Skeletal muscle satellite cell (primary cell): ENCODE measurements at regions not wholly inside any gene's neighbourhood (a gene's known extent, or its start where the extent isn't known, plus 50 kb on each side); places are given as distances from the start of the nearest gene placed in this dataset.

ENCODE experiments used
- H3K27me3 ChIP-seq: 2 replicates; pipeline ENCODE4 v1.7.0; 2013; ENCODE audit warnings: low read length; ENCODE audit not compliant: control insufficient read depth, insufficient read depth
- H3K36me3 ChIP-seq: 2 replicates; pipeline ENCODE4 v1.7.0; 2013; ENCODE audit warnings: mild to moderate bottlenecking, control low read depth, low read length; ENCODE audit not compliant: insufficient read depth
- H3K4me1 ChIP-seq: 2 replicates; pipeline ENCODE4 v1.7.0; 2013; ENCODE audit warnings: low read length; ENCODE audit not compliant: control insufficient read depth, insufficient read depth
- H3K4me2 ChIP-seq: 2 replicates; pipeline ENCODE4 v1.7.0; 2013; ENCODE audit warnings: mild to moderate bottlenecking, low read length
- H3K4me3 ChIP-seq: 2 replicates; pipeline ENCODE4 v1.7.0; 2013; ENCODE audit warnings: low read length
- H3K9ac ChIP-seq: 2 replicates; pipeline ENCODE4 v1.7.0; 2013; ENCODE audit warnings: mild to moderate bottlenecking, low read depth, low read length, moderate library complexity
- H3K9me3 ChIP-seq: replicated peaks from 2 replicates; pipeline ENCODE4 v1.7.0; 2013; ENCODE audit warnings: mild to moderate bottlenecking, control low read depth, low read length

- H3K27me3 ChIP-seq, result no peaks in the 10 kb centered on the region
- no peak overlapping the region for H3K4me3 ChIP-seq
- no peak overlapping the region for H3K9ac ChIP-seq
- H3K4me2 ChIP-seq, result no peak overlapping the region
- H3K36me3 ChIP-seq, result no peaks in the 10 kb centered on the region
- no peaks in the 10 kb centered on the region for H3K4me1 ChIP-seq
- no peaks in the 10 kb centered on the region for H3K9me3 ChIP-seq
Measured at GRCh38 chr11:104324276-104324675, 160.3 kb upstream of the PDGFD start.

GRCh38 chr11:104323841-104324240, 159.9 kb upstream of the PDGFD start:
- H3K4me3 ChIP-seq, result no peak overlapping the region
- H3K36me3 ChIP-seq, result no peaks in the 10 kb centered on the region
- H3K27me3 ChIP-seq, result no peaks in the 10 kb centered on the region
- no peak overlapping the region for H3K9ac ChIP-seq
- no peaks in the 10 kb centered on the region for H3K4me1 ChIP-seq
- H3K9me3 ChIP-seq, result no peaks in the 10 kb centered on the region
- no peak overlapping the region for H3K4me2 ChIP-seq

GRCh38 chr11:104322696-104323095, 158.7 kb upstream of the PDGFD start:
- Histone ChIP-seq H3K4me3 (no peak overlapping the region), H3K4me2 (no peak overlapping the region), H3K27me3 (no peaks in the 10 kb centered on the region), H3K9ac (no peak overlapping the region), H3K36me3 (no peaks in the 10 kb centered on the region), H3K9me3 (no peaks in the 10 kb centered on the region), H3K4me1 (no peaks in the 10 kb centered on the region)

GRCh38 chr11:104320956-104321355, 157.0 kb upstream of the PDGFD start:
- Histone ChIP-seq H3K4me3 (no peak overlapping the region), H3K4me2 (no peak overlapping the region), H3K36me3 (no peaks in the 10 kb centered on the region), H3K9me3 (no peaks in the 10 kb centered on the region), H3K4me1 (no peaks in the 10 kb centered on the region), H3K27me3 (no peaks in the 10 kb centered on the region), H3K9ac (no peak overlapping the region)

DNA sequence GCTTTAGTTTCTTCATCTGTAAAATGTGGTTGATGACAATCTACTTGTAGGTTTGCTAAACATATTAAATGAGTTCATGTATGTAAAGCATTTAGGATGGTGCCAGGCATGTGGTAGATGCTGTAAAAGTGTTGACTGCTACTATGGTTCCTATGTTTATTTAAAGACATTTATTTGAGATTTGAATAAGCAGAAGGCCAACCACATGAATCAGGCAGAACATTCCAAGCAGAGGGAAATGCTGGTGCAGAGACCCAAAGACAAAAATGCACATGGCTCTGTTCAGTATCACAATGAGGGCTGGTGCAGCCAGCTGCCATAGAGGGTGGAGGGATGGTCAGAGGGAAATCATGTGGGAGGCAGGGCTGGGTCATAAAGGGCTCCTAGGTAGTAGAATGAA, 156.2 kb upstream of the PDGFD start:
- H3K4me1 ChIP-seq, result no peaks in the 10 kb centered on the region
- H3K4me3 ChIP-seq, result no peak overlapping the region
- no peak overlapping the region for H3K9ac ChIP-seq
- H3K4me2 ChIP-seq, result no peak overlapping the region
- H3K36me3 ChIP-seq, result no peaks in the 10 kb centered on the region
- H3K27me3 ChIP-seq, result no peaks in the 10 kb centered on the region
- H3K9me3 ChIP-seq, result no peaks in the 10 kb centered on the region

- H3K4me1 ChIP-seq, result no peaks in the 10 kb centered on the region
- H3K4me2 ChIP-seq, result no peak overlapping the region
Measured at GRCh38 chr11:104319396-104319795, 155.4 kb upstream of the PDGFD start.

GRCh38 chr11:104306862-104307474, 143.0 kb upstream of the PDGFD start:
- no peak overlapping the region for H3K9ac ChIP-seq
- H3K4me2 ChIP-seq, result no peak overlapping the region
- H3K4me3 ChIP-seq, result no peak overlapping the region
- no peaks in the 10 kb centered on the region for H3K36me3 ChIP-seq
- no peaks in the 10 kb centered on the region for H3K27me3 ChIP-seq
- no peaks in the 10 kb centered on the region for H3K4me1 ChIP-seq
- H3K9me3 ChIP-seq, result no peaks in the 10 kb centered on the region

More at GRCh38 chr11:104319396-104319795, 155.4 kb upstream of the PDGFD start:
- Histone ChIP-seq H3K4me3 (no peak overlapping the region), H3K9ac (no peak overlapping the region), H3K27me3 (no peaks in the 10 kb centered on the region), H3K9me3 (no peaks in the 10 kb centered on the region), H3K36me3 (no peaks in the 10 kb centered on the region)

GRCh38 chr11:104301776-104302175, 137.8 kb upstream of the PDGFD start:
- H3K4me3 ChIP-seq, result no peak overlapping the region
- no peak overlapping the region for H3K9ac ChIP-seq
- no peaks in the 10 kb centered on the region for H3K9me3 ChIP-seq
- no peak overlapping the region for H3K4me2 ChIP-seq
- no peaks in the 10 kb centered on the region for H3K36me3 ChIP-seq
- no peaks in the 10 kb centered on the region for H3K27me3 ChIP-seq
- H3K4me1 ChIP-seq, result no peaks in the 10 kb centered on the region

DNA sequence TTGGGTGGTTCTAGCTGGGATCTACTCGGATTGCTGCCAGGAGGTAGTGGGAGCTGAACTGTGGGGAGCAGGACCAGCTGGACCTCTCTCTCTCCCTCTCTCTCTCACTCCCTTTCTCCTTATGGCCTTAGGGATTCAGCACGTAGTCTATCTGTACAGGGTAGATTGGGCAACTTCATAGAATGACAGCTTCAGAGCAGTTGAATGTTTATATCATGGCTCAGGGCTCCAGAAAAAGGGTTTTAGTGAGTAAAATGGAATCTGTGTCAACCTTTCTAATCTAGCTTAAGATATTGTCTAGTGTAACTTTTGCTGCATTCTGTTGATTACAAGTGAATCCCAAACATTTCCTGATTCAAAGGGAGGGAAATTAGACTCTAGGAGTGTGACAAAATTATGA, 127.7 kb upstream of the PDGFD start:
- Histone ChIP-seq H3K4me1 (no peaks in the 10 kb centered on the region), H3K9me3 (no peaks in the 10 kb centered on the region), H3K9ac (no peak overlapping the region), H3K4me3 (no peak overlapping the region), H3K27me3 (no peaks in the 10 kb centered on the region), H3K4me2 (no peak overlapping the region), H3K36me3 (no peaks in the 10 kb centered on the region)

GRCh38 chr11:104286129-104286528, 122.2 kb upstream of the PDGFD start:
- Histone ChIP-seq H3K27me3 (no peaks in the 10 kb centered on the region), H3K9ac (no peak overlapping the region), H3K4me3 (no peak overlapping the region), H3K36me3 (no peaks in the 10 kb centered on the region), H3K4me1 (no peaks in the 10 kb centered on the region), H3K4me2 (no peak overlapping the region), H3K9me3 (no peaks in the 10 kb centered on the region)

DNA sequence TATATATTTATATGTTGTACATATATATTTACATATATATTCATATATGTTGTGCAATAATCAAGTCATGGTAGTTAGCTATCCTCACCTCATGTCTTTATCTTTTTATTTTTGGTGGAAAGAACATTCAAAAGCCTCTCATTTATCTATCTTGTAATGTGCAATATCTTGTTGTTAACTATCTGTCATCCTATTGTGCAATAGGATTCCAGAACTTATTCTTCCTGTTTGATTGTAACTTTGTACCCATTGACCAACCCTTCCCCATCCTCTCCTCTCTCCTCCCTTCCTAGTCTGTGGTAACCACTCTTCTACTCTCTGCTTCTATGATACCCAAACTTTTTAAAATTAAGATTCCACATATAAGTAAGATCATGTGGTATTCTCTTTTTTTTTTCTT, 115.6 kb upstream of the PDGFD start:
- Histone ChIP-seq H3K27me3 (no peaks in the 10 kb centered on the region), H3K4me2 (no peak overlapping the region), H3K4me3 (no peak overlapping the region), H3K9me3 (no peaks in the 10 kb centered on the region), H3K9ac (no peak overlapping the region), H3K4me1 (no peaks in the 10 kb centered on the region), H3K36me3 (no peaks in the 10 kb centered on the region)

GRCh38 chr11:104275992-104276391, 112.0 kb upstream of the PDGFD start:
- H3K4me2 ChIP-seq, result no peak overlapping the region
- H3K4me3 ChIP-seq, result no peak overlapping the region
- no peaks in the 10 kb centered on the region for H3K4me1 ChIP-seq
- no peaks in the 10 kb centered on the region for H3K9me3 ChIP-seq
- H3K36me3 ChIP-seq, result no peaks in the 10 kb centered on the region
- H3K9ac ChIP-seq, result no peak overlapping the region
- no peaks in the 10 kb centered on the region for H3K27me3 ChIP-seq
